ENCODE measurements at regions not wholly inside any gene's neighbourhood (a gene's known extent, or its start where the extent isn't known, plus 50 kb on each side); places are given as distances from the start of the nearest gene placed in this dataset.

DNA sequence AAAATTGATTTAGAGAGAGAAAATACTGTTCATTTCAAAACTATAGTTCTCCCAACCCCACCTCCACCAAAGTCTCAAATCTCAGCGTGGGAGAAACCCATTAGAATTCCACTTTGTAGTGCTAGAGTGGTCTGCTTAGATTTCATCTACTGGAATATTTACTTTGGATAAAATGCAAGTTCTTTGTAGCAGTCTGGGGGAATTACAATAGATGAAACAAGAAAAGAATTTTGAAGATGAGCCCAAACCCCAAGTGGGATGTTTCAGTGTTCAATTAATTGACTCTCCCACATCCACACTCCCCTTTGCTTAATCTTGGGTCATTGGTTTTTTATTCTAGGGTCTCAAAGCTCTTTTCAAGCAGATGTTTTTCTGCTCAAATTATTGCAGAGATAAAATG, 97.8 kb downstream of the RPL22L1 start:
- Mint-ChIP-seq H3K27me3 (ENCODE audit: insufficient read depth) (no peaks in the 10 kb centered on the region; the same call in 1 of the 2 replicates), H3K27ac (no peak overlapping the region), H3K9me3 (no peaks in the 10 kb centered on the region), H3K4me3 (no peak overlapping the region), H3K36me3 (ENCODE audit: low read depth) (no peaks in the 10 kb centered on the region), H3K4me1 (ENCODE audit: low read depth) (peaks cover 34% of the 10 kb centered on the region)
- no peak for TF ChIP-seq CTCF (IDR thresholded peaks at IDR 0.05)
- DNase-seq: no peak

GRCh38 chr3:170768334-170768801, 101.6 kb downstream of the RPL22L1 start:
- H3K4me3 Mint-ChIP-seq: peak overlapping the region; percentile 27; the same call in 1 of the 2 replicates
- H3K9me3 Mint-ChIP-seq: no peaks in the 10 kb centered on the region
- TF ChIP-seq CTCF (IDR thresholded peaks at IDR 0.05): no peak
- H3K36me3 Mint-ChIP-seq (ENCODE audit: low read depth): no peaks in the 10 kb centered on the region
- H3K27ac Mint-ChIP-seq: peak overlapping the region; percentile 70
- no peaks in the 10 kb centered on the region; the same call in 1 of the 2 replicates for H3K27me3 Mint-ChIP-seq (ENCODE audit: insufficient read depth)
- peaks cover 46% of the 10 kb centered on the region for H3K4me1 Mint-ChIP-seq (ENCODE audit: low read depth)
- DNase-seq: peak; percentile 52

DNA sequence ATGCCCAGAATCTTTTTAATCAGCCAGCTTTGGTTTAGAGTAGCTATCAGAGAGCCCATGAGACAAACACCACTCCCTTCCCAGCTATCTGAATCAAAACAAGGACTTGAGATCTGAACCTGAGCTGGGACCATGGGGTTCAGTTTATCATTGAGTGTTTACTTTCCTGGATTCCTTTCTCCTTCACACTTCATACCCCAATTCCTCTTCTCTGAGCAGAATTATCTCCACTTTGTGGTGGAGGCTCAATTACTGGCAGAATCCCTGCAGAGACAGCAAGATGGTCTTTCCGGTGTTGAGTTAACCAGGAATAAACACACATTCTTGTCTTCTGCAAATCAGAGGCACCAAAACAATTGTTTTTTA, 102.4 kb downstream of the RPL22L1 start:
- TF ChIP-seq CTCF (IDR thresholded peaks at IDR 0.05): no peak
- Mint-ChIP-seq H3K27me3 (ENCODE audit: insufficient read depth) (no peaks in the 10 kb centered on the region; the same call in 1 of the 2 replicates), H3K4me3 (no peak overlapping the region), H3K4me1 (ENCODE audit: low read depth) (peaks cover 43% of the 10 kb centered on the region), H3K9me3 (no peaks in the 10 kb centered on the region), H3K27ac (no peak overlapping the region), H3K36me3 (ENCODE audit: low read depth) (no peaks in the 10 kb centered on the region)
- no peak for DNase-seq

- H3K27ac Mint-ChIP-seq: no peak overlapping the region
- no peaks in the 10 kb centered on the region for H3K9me3 Mint-ChIP-seq
- H3K4me3 Mint-ChIP-seq: no peak overlapping the region
- no peaks in the 10 kb centered on the region for H3K36me3 Mint-ChIP-seq (ENCODE audit: low read depth)
- DNase-seq: no peak
- H3K27me3 Mint-ChIP-seq (ENCODE audit: insufficient read depth): no peaks in the 10 kb centered on the region; the same call in 1 of the 2 replicates
- peaks cover 47% of the 10 kb centered on the region for H3K4me1 Mint-ChIP-seq (ENCODE audit: low read depth)
- TF ChIP-seq CTCF (IDR thresholded peaks at IDR 0.05): no peak
Observed at GRCh38 chr3:170766823-170767575, 103.0 kb downstream of the RPL22L1 start.

GRCh38 chr3:170766253-170766652, 103.7 kb downstream of the RPL22L1 start:
- no peak for DNase-seq

More at GRCh38 chr3:170766253-170766652, 103.7 kb downstream of the RPL22L1 start:
- no peak overlapping the region for H3K4me3 Mint-ChIP-seq
- H3K4me1 Mint-ChIP-seq (ENCODE audit: low read depth): peaks cover 51% of the 10 kb centered on the region
- no peak for TF ChIP-seq CTCF (IDR thresholded peaks at IDR 0.05)
- no peak overlapping the region for H3K27ac Mint-ChIP-seq
- H3K36me3 Mint-ChIP-seq (ENCODE audit: low read depth): no peaks in the 10 kb centered on the region
- H3K27me3 Mint-ChIP-seq (ENCODE audit: insufficient read depth): no peaks in the 10 kb centered on the region; the same call in 1 of the 2 replicates
- H3K9me3 Mint-ChIP-seq: no peaks in the 10 kb centered on the region

Measured in HFFc6 (cell line).